ENCODE measurements at regions not wholly inside any gene's neighbourhood (a gene's known extent, or its start where the extent isn't known, plus 50 kb on each side); places are given as distances from the start of the nearest gene placed in this dataset.

- Histone ChIP-seq H3K4me3 (no peak overlapping the region), H4K20me1 (replicated peaks; ENCODE audit: insufficient read depth) (0 out of 2 replicates have a peak, but pooled peaks cover under 1% of the 10 kb centered on the region), H3K4me2 (no peak overlapping the region), H2AFZ (no peak overlapping the region), H3K27me3 (ENCODE audit: insufficient read depth) (no peaks in the 10 kb centered on the region), H3F3A (replicated peaks; ENCODE audit: low read depth) (no peaks in the 10 kb centered on the region), H3K27ac (ENCODE audit: low read depth) (no peak overlapping the region), H3K79me2 (replicated peaks; ENCODE audit: insufficient read depth) (no peaks in the 10 kb centered on the region), H3K9me2 (ENCODE audit: insufficient read depth) (no peaks in the 10 kb centered on the region), H3K4me1 (ENCODE audit: insufficient read depth) (no peaks in the 10 kb centered on the region), H3K36me3 (ENCODE audit: insufficient read depth) (no peaks in the 10 kb centered on the region)
- H3K27ac Mint-ChIP-seq: no peak overlapping the region
- no peak overlapping the region for H3K4me3 Mint-ChIP-seq
- no peaks in the 10 kb centered on the region for H3K9me3 Mint-ChIP-seq
- ATAC-seq: no peak
- TF ChIP-seq ZNF462 (CRISPR knock-in tag; IDR thresholded peaks at IDR 0.05) (no peak), EZH2 (IDR thresholded peaks at IDR 0.05; ENCODE audit: low read depth, unreplicated experiment) (no peak), NANOG (IDR thresholded peaks at IDR 0.05; ENCODE audit: borderline replicate concordance) (no peak), EZH2phosphoT487 (IDR thresholded peaks at IDR 0.05; ENCODE audit: unreplicated experiment) (no peak), STAT1 (IDR thresholded peaks at IDR 0.05; ENCODE audit: unreplicated experiment) (no peak), ZNF114 (CRISPR knock-in tag; IDR thresholded peaks at IDR 0.05) (no peak), CREB1 (CRISPR knock-in tag; IDR thresholded peaks at IDR 0.05; ENCODE audit: low read depth) (no peak), ETS1 (IDR thresholded peaks at IDR 0.05) (no peak), POLR2AphosphoS5 (IDR thresholded peaks at IDR 0.05; ENCODE audit: low read depth) (no peak), JUNB (IDR thresholded peaks at IDR 0.05; ENCODE audit: unreplicated experiment) (no peak), REST (IDR thresholded peaks at IDR 0.05; ENCODE audit: unreplicated experiment) (no peak), CTCF (conservative IDR thresholded peaks at IDR 0.05; ENCODE audit: low read depth in 2 of 2) (no peak)
- no peaks in the 10 kb centered on the region for H3K27me3 Mint-ChIP-seq (ENCODE audit: insufficient read depth, low read depth, poor library complexity)
- DNase-seq (ENCODE audit: low spot score): no peak
- H3K4me1 Mint-ChIP-seq: no peaks in the 10 kb centered on the region
- no peaks in the 10 kb centered on the region for H3K36me3 Mint-ChIP-seq (ENCODE audit: low read depth)
Measured at GRCh38 chr3:35417080-35417479, 222.2 kb upstream of the ARPP21 start.

All from GM23338 (cell line).